ENCODE measurements at regions not wholly inside any gene's neighbourhood (a gene's known extent, or its start where the extent isn't known, plus 50 kb on each side); places are given as distances from the start of the nearest gene placed in this dataset.

- no peak for DNase-seq
These were observed 350.1 kb downstream of the CBLN2 start for GRCh38 chr18:72194072-72194471.

GRCh38 chr18:72187956-72188355 lies 356.2 kb downstream of the CBLN2 start:
- no peak for DNase-seq

- DNase-seq, result no peak
These were observed 362.8 kb downstream of the CBLN2 start for GRCh38 chr18:72181241-72181764.

GRCh38 chr18:72180689-72181088 lies 363.5 kb downstream of the CBLN2 start:
- no peak for DNase-seq

GRCh38 chr18:72174972-72175649 lies 369.0 kb downstream of the CBLN2 start:
- DNase-seq, result no peak

- no peak for DNase-seq
These were observed 372.5 kb downstream of the CBLN2 start for GRCh38 chr18:72171596-72171995.

- DNase-seq, result no peak
These were observed 382.5 kb downstream of the CBLN2 start for GRCh38 chr18:72161691-72162090.

GRCh38 chr18:72160510-72161445 lies 383.4 kb downstream of the CBLN2 start:
- DNase-seq, result no peak

GRCh38 chr18:72155327-72155726 lies 388.8 kb downstream of the CBLN2 start:
- peak in 16 of 58 donors; percentile 3 to 40 (median 16) for DNase-seq

GRCh38 chr18:72154926-72155325 lies 389.2 kb downstream of the CBLN2 start:
- no peak for DNase-seq

GRCh38 chr18:72152935-72153334 lies 391.2 kb downstream of the CBLN2 start:
- DNase-seq, result no peak

GRCh38 chr18:72147830-72148229 lies 396.3 kb downstream of the CBLN2 start:
- no peak for DNase-seq

GRCh38 chr18:72140007-72140406 lies 404.1 kb downstream of the CBLN2 start:
- no peak for DNase-seq

- DNase-seq, result no peak
These were observed 415.5 kb downstream of the CBLN2 start for GRCh38 chr18:72128649-72129048.

- DNase-seq, result no peak
These were observed 422.0 kb downstream of the CBLN2 start for GRCh38 chr18:72122103-72122502.

GRCh38 chr18:72119082-72119481 lies 425.1 kb downstream of the CBLN2 start:
- DNase-seq, result no peak

GRCh38 chr18:72114801-72115594 lies 429.1 kb downstream of the CBLN2 start:
- DNase-seq, result no peak

GRCh38 chr18:72107647-72108383 lies 436.3 kb downstream of the CBLN2 start:
- peak in 13 of 58 donors; percentile 1 to 32 (median 4) for DNase-seq

GRCh38 chr18:72104851-72105250 lies 439.3 kb downstream of the CBLN2 start:
- no peak for DNase-seq

- DNase-seq, result no peak
These were observed 441.7 kb downstream of the CBLN2 start for GRCh38 chr18:72102412-72102811.

Data from anterior cingulate cortex (tissue), 58 donors.